Vagina (tissue), 2 donors: ENCODE measurements at regions not wholly inside any gene's neighbourhood (a gene's known extent, or its start where the extent isn't known, plus 50 kb on each side); places are given as distances from the start of the nearest gene placed in this dataset.

Experiments used
- POLR2A ChIP-seq, 2 donors: fragments of 450-650 bp; IDR thresholded peaks; one replicate each; pipeline ENCODE4 v1.6.1; 2017; ENCODE audit warnings: antibody characterized with exemption in 2 of 2, mild to moderate bottlenecking in 2 of 2, moderate library complexity in 2 of 2
- TF ChIP-seq, protein P1 (sequence below), 3 experiments: fragments of 450-650 bp in 2 of 3; fragments of 200-600 bp in 1 of 3; sonication (generic) in 1 of 3; IDR thresholded peaks; one replicate each; pipeline ENCODE4 v1.5.1; 2017 to 2019; ENCODE audit warnings: antibody characterized with exemption in 3 of 3, mild to moderate bottlenecking in 2 of 3, moderate library complexity in 2 of 3

DNA sequence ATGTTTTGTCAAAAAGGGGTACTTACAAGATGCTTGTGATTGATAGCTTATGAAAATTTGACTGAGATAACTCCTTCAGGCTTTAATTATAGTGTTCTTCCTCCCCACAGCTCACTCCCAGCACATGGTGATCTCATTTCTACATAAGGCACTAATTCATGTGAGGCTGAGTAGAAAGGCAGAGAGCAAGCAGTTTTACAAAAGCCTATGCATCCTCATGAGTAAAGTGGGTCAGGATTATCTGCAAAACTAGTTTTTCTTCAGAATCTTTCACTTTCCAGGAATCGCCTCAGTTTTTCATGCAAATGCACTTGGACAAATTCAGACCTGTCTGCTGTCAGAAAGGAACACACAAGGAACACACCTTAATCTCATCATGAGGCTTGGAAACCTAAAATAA is 92.1 kb upstream of the FBN2 start:
- no peak for TF ChIP-seq POLR2A (IDR thresholded peaks at IDR 0.05)
- TF ChIP-seq, protein P1, sequence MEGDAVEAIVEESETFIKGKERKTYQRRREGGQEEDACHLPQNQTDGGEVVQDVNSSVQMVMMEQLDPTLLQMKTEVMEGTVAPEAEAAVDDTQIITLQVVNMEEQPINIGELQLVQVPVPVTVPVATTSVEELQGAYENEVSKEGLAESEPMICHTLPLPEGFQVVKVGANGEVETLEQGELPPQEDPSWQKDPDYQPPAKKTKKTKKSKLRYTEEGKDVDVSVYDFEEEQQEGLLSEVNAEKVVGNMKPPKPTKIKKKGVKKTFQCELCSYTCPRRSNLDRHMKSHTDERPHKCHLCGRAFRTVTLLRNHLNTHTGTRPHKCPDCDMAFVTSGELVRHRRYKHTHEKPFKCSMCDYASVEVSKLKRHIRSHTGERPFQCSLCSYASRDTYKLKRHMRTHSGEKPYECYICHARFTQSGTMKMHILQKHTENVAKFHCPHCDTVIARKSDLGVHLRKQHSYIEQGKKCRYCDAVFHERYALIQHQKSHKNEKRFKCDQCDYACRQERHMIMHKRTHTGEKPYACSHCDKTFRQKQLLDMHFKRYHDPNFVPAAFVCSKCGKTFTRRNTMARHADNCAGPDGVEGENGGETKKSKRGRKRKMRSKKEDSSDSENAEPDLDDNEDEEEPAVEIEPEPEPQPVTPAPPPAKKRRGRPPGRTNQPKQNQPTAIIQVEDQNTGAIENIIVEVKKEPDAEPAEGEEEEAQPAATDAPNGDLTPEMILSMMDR (IDR thresholded peaks at IDR 0.05), result no peak
